ENCODE measurements at regions not wholly inside any gene's neighbourhood (a gene's known extent, or its start where the extent isn't known, plus 50 kb on each side); places are given as distances from the start of the nearest gene placed in this dataset.

DNA sequence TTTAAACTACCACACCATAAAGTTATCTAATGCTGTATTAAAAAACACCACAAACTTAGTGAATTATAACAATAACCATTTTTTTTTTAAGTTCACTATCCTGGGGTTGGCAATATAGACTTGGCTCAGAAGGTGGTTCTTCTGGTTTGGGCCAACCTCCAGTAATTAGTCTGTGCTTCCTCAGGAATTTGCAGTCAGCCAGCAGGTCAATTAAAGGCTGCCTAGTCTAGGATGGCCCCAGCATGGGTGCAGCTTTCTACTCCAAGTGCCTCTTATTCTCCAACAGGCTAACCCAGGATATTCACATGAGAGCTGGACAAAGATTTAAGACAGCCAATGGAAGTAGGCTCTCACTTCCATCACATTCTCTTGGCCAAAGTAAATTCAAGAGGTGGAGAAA is 379.1 kb upstream of the FIGN start:
- TF ChIP-seq CTCF (IDR thresholded peaks at IDR 0.05; ENCODE audit: extremely low read depth in 1 of 2, insufficient read depth in 1 of 2, low read depth in 1 of 2, low read length in 2 of 2), result no peak
- no peak for TF ChIP-seq POLR2AphosphoS5 (IDR thresholded peaks at IDR 0.05; ENCODE audit: insufficient read depth, low read depth, low read length)
- TF ChIP-seq GATA2 (IDR thresholded peaks at IDR 0.05; ENCODE audit: insufficient read depth, insufficient read length, low read depth, low read length), result no peak
- no peak for TF ChIP-seq MAX (IDR thresholded peaks at IDR 0.05; ENCODE audit: insufficient read depth, insufficient read length)
- TF ChIP-seq POLR2A (IDR thresholded peaks at IDR 0.05; ENCODE audit: low read depth, low read length), result no peak
- no peak for TF ChIP-seq EZH2 (IDR thresholded peaks at IDR 0.05; ENCODE audit: borderline replicate concordance, low read depth, low read length, severe bottlenecking)

All from endothelial cell of umbilical vein (primary cell).